B cell (primary cell): ENCODE measurements at regions not wholly inside any gene's neighbourhood (a gene's known extent, or its start where the extent isn't known, plus 50 kb on each side); places are given as distances from the start of the nearest gene placed in this dataset.

Experiments
- ATAC-seq: fragments of 200-7000 bp; cut with Tn5 transposase; one replicate; pipeline ENCODE4 v1.10.0; 2021; ENCODE audit warnings: low read depth, mild to moderate bottlenecking, moderate number of reproducible peaks, moderate library complexity
- CTCF ChIA-PET: fragments of 350-600 bp; sonication (Branson Sonifier 250); formaldehyde crosslinking; loops from one replicate; lab custom pipeline; 2021; ENCODE audit warnings: antibody characterized with exemption, inconsistent platforms; lab: Charles Lee
- POLR2A ChIA-PET: fragments of 350-600 bp; sonication (Branson Sonifier 250); formaldehyde crosslinking; loops from one replicate; lab custom pipeline; 2021; ENCODE audit warnings: antibody characterized with exemption; lab: Charles Lee
- DNase-seq: peaks from one replicate; pipeline ENCODE4 v3.0.0; 2013
- H2AFZ ChIP-seq: 2 replicates; pipeline ENCODE4 v1.6.1; 2012; ENCODE audit warnings: mild to moderate bottlenecking, low read depth, low read length; ENCODE audit not compliant: insufficient read depth, poor library complexity, severe bottlenecking
- H3K27ac ChIP-seq, 2 donors: 1 replicate in 1 of 2; 2 replicates in 1 of 2; pipeline ENCODE4 v1.5.1; 2012 to 2013; ENCODE audit warnings: low read length in 2 of 2, mild to moderate bottlenecking in 2 of 2, moderate library complexity in 1 of 2
- H3K27me3 ChIP-seq, 4 experiments: fragments of 200-600 bp in 1 of 4; sonication (generic) in 1 of 4; replicated peaks in 1 of 4; 1 replicate in 2 of 4; 2 replicates in 2 of 4; pipeline versions ENCODE4 v1.6.1 to v1.7.0; 2013 to 2016; ENCODE audit warnings: low read length in 3 of 4, mild to moderate bottlenecking in 2 of 4, mixed read lengths in 1 of 4, moderate library complexity in 1 of 4; ENCODE audit not compliant: insufficient read depth in 4 of 4, control insufficient read depth in 3 of 4; ENCODE audit errors: control extremely low read depth in 1 of 4
- H3K36me3 ChIP-seq, 2 experiments: replicated peaks in 1 of 2; 1 replicate in 1 of 2; 2 replicates in 1 of 2; pipeline versions ENCODE4 v1.6.1 to v1.7.1; 2013; ENCODE audit warnings: low read length in 1 of 2; ENCODE audit not compliant: insufficient read depth in 2 of 2, control insufficient read depth in 1 of 2; ENCODE audit errors: control extremely low read depth in 1 of 2, extremely low read depth in 1 of 2
- H3K4me1 ChIP-seq, 2 donors: fragments of 200-600 bp in 1 of 2; sonication (generic) in 1 of 2; 1 replicate in 1 of 2; 2 replicates in 1 of 2; pipeline versions ENCODE4 v1.5.1 to v1.6.1; 2013 to 2017; ENCODE audit warnings: low read length in 2 of 2; ENCODE audit not compliant: control insufficient read depth in 2 of 2, insufficient read depth in 2 of 2
- H3K4me2 ChIP-seq: replicated peaks from 2 replicates; pipeline ENCODE3; 2012; ENCODE audit warnings: mild to moderate bottlenecking, low read depth, low read length; ENCODE audit not compliant: poor library complexity, severe bottlenecking
- H3K4me3 ChIP-seq, 5 experiments: fragments of 200-600 bp in 1 of 5; sonication (generic) in 1 of 5; 1 replicate in 3 of 5; 2 replicates in 2 of 5; pipeline versions ENCODE4 v1.5.1 to v1.7.0; 2011 to 2016; ENCODE audit warnings: low read length in 4 of 5, mild to moderate bottlenecking in 4 of 5, low read depth in 2 of 5, control low read depth in 1 of 5, moderate library complexity in 1 of 5; ENCODE audit not compliant: insufficient read depth in 1 of 5; ENCODE audit errors: control extremely low read depth in 1 of 5, extremely low read depth in 1 of 5
- H3K79me2 ChIP-seq: fragments of 200-600 bp; sonication (generic); one replicate; pipeline ENCODE4 v1.6.0; 2016; ENCODE audit warnings: low read length; ENCODE audit not compliant: control insufficient read depth, insufficient read depth
- H3K9ac ChIP-seq: fragments of 200-600 bp; sonication (generic); 2 replicates; pipeline ENCODE4 v1.6.1; 2017; ENCODE audit warnings: mild to moderate bottlenecking, low read length, moderate library complexity
- H3K9me3 ChIP-seq, 3 donors: one replicate each; pipeline versions ENCODE4 v1.6.1 to v1.7.1; 2013; ENCODE audit warnings: low read length in 2 of 3; ENCODE audit not compliant: control insufficient read depth in 2 of 3, insufficient read depth in 1 of 3; ENCODE audit errors: control extremely low read depth in 1 of 3
- H4K20me1 ChIP-seq: 2 replicates; pipeline ENCODE4 v1.6.0; 2012; ENCODE audit warnings: mild to moderate bottlenecking, low read length; ENCODE audit not compliant: insufficient read depth, control insufficient read depth, poor library complexity, severe bottlenecking
- H3K27ac Mint-ChIP-seq: one replicate; pipeline ENCODE4 v1.8.0; 2021; ENCODE audit warnings: mixed read lengths
- H3K27me3 Mint-ChIP-seq: one replicate; pipeline ENCODE4 v1.8.0; 2021; ENCODE audit warnings: mixed read lengths
- H3K4me1 Mint-ChIP-seq: one replicate; pipeline ENCODE4 v1.8.0; 2021; ENCODE audit warnings: mixed read lengths
- H3K4me3 Mint-ChIP-seq: one replicate; pipeline ENCODE4 v1.8.0; 2021; ENCODE audit warnings: mixed read lengths
- H3K9me3 Mint-ChIP-seq: one replicate; pipeline ENCODE4 v1.8.0; 2022; ENCODE audit warnings: mixed read lengths; ENCODE audit not compliant: insufficient read depth
- EZH2 ChIP-seq: IDR thresholded peaks from 2 replicates; pipeline ENCODE4 v1.6.1; 2012; ENCODE audit warnings: borderline replicate concordance, low read depth, mild to moderate bottlenecking, moderate library complexity, low read length; ENCODE audit not compliant: insufficient read depth, poor library complexity, severe bottlenecking
- WGBS: methylation state at CpG from one replicate; pipeline ENCODE4 v1.1.5; 2013; ENCODE audit warnings: missing lambda C conversion rate; ENCODE audit not compliant: insufficient coverage; 5-methylcytosine and 5-hydroxymethylcytosine counted together
- intact Hi-C: fragments of 100-400 bp; cut with micrococcal nuclease; formaldehyde crosslinking; loops from one replicate; pipeline ENCODE4 v1.10.0; 2022
- TF ChIP-seq, protein P1 (sequence below): fragments of 200-600 bp; IDR thresholded peaks from one replicate; pipeline ENCODE4 v1.8.0; 2022; ENCODE audit warnings: antibody characterized with exemption, mild to moderate bottlenecking

DNA sequence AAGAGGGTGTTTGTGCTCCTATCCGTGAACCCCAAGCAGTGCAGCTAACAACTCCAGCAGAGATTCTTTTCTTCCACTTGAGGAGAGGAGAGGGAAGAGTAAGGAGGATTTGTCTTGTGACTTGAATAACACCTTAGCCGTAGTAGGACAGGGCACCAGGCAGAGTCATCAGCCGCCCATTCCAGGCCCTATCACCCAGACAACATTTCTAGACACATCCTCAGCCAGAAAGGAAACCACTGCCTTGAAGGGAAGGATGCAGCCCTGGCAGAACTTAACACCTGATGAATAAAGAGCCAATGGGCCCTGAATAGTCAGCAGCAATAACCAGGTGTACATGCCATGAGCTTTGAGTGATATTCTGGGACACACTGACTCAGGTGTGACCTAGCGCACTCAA lies 1013.0 kb upstream of the COX7C start:
- intact Hi-C loops = no loop called here
- Histone ChIP-seq H3K27me3 (no peaks in the 10 kb centered on the region), H3K4me2 (no peak overlapping the region), H2AFZ (no peak overlapping the region), H3K4me3 (no peak overlapping the region), H3K36me3 (no peaks in the 10 kb centered on the region), H3K9ac (no peak overlapping the region), H3K79me2 (no peaks in the 10 kb centered on the region), H3K27ac (no peak overlapping the region), H4K20me1 (no peaks in the 10 kb centered on the region), H3K9me3 (peaks cover 0 to 8% (median 0%) of the 10 kb centered on the region in 3 donors), H3K4me1 (no peaks in the 10 kb centered on the region)
- ChIA-PET POLR2A (no interaction called here), CTCF (no interaction called here)
- H3K27ac Mint-ChIP-seq = no peak overlapping the region
- no peaks in the 10 kb centered on the region for H3K27me3 Mint-ChIP-seq
- ATAC-seq (no peak), DNase-seq (no peak)
- TF ChIP-seq EZH2 = no peak
- TF ChIP-seq, protein P1, sequence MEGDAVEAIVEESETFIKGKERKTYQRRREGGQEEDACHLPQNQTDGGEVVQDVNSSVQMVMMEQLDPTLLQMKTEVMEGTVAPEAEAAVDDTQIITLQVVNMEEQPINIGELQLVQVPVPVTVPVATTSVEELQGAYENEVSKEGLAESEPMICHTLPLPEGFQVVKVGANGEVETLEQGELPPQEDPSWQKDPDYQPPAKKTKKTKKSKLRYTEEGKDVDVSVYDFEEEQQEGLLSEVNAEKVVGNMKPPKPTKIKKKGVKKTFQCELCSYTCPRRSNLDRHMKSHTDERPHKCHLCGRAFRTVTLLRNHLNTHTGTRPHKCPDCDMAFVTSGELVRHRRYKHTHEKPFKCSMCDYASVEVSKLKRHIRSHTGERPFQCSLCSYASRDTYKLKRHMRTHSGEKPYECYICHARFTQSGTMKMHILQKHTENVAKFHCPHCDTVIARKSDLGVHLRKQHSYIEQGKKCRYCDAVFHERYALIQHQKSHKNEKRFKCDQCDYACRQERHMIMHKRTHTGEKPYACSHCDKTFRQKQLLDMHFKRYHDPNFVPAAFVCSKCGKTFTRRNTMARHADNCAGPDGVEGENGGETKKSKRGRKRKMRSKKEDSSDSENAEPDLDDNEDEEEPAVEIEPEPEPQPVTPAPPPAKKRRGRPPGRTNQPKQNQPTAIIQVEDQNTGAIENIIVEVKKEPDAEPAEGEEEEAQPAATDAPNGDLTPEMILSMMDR = no peak
- H3K4me1 Mint-ChIP-seq = no peaks in the 10 kb centered on the region
- H3K9me3 Mint-ChIP-seq = no peaks in the 10 kb centered on the region
- no peak overlapping the region for H3K4me3 Mint-ChIP-seq
- WGBS = 81% methylated on average over 3 of the region's 4 CpGs

DNA sequence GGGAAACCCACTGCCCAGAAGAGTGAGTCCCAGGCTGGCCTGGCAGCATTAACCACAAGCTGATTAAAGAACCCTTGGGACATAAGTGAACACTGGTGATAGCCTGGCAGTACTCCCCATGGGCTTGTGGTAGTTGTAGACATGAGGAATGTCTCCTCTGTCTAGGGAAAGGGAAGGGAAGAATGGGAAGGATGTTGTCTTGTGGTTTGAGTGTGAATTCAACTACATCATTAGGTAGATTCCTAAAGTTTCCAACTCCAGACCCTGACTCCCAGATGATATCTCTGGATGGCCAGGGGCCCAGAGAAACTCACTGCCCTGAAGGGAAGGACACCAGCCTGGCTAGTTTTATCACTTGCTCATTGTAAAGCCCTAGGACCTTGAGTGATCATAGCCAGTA lies 1012.4 kb upstream of the COX7C start:
- H3K27me3 Mint-ChIP-seq = no peaks in the 10 kb centered on the region
- no peaks in the 10 kb centered on the region for H3K4me1 ChIP-seq
- H3K27me3 ChIP-seq = no peaks in the 10 kb centered on the region
- no peak overlapping the region for H3K27ac Mint-ChIP-seq
- ChIA-PET POLR2A (no interaction called here), CTCF (no interaction called here)
- no peak overlapping the region for H3K27ac ChIP-seq
- H3K36me3 ChIP-seq = no peaks in the 10 kb centered on the region
- intact Hi-C loops = no loop called here
- H3K9ac ChIP-seq = no peak overlapping the region
- H2AFZ ChIP-seq = no peak overlapping the region
- H3K9me3 ChIP-seq = peaks cover 0 to 8% (median 0%) of the 10 kb centered on the region in 3 donors
- DNase-seq (no peak), ATAC-seq (no peak)
- H3K4me3 Mint-ChIP-seq = no peak overlapping the region
- no peaks in the 10 kb centered on the region for H4K20me1 ChIP-seq
- H3K4me2 ChIP-seq = no peak overlapping the region
- H3K9me3 Mint-ChIP-seq = no peaks in the 10 kb centered on the region
- H3K4me3 ChIP-seq = no peak overlapping the region
- H3K79me2 ChIP-seq = no peaks in the 10 kb centered on the region
- no peaks in the 10 kb centered on the region for H3K4me1 Mint-ChIP-seq
- TF ChIP-seq, protein P1 = no peak
- TF ChIP-seq EZH2 = no peak
